ENCODE measurements at regions not wholly inside any gene's neighbourhood (a gene's known extent, or its start where the extent isn't known, plus 50 kb on each side); places are given as distances from the start of the nearest gene placed in this dataset.

DNA sequence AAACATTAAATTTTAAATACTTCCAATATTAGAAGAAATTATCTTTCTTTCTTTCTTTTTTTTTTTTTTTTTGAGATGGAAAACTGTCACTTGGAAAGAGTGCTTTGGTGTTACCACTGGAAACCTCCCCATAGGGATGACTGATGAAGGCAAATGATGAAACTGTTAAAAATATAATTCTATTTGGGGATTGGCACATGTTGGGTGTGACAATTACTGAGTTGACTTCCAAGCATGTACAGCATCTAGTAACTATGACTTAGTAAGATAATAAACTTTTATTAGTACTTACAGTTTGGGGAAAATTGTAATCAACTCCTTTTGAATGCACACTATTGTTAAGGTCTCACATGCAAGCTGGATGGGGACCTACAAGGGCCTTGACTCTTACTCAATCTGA, 592.5 kb downstream of the KCTD12 start:
- no peaks in the 10 kb centered on the region for H3K36me3 Mint-ChIP-seq (ENCODE audit: unreplicated experiment)
- TF ChIP-seq, protein P1, sequence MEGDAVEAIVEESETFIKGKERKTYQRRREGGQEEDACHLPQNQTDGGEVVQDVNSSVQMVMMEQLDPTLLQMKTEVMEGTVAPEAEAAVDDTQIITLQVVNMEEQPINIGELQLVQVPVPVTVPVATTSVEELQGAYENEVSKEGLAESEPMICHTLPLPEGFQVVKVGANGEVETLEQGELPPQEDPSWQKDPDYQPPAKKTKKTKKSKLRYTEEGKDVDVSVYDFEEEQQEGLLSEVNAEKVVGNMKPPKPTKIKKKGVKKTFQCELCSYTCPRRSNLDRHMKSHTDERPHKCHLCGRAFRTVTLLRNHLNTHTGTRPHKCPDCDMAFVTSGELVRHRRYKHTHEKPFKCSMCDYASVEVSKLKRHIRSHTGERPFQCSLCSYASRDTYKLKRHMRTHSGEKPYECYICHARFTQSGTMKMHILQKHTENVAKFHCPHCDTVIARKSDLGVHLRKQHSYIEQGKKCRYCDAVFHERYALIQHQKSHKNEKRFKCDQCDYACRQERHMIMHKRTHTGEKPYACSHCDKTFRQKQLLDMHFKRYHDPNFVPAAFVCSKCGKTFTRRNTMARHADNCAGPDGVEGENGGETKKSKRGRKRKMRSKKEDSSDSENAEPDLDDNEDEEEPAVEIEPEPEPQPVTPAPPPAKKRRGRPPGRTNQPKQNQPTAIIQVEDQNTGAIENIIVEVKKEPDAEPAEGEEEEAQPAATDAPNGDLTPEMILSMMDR (IDR thresholded peaks at IDR 0.05), result no peak
- no peak overlapping the region for H3K4me3 Mint-ChIP-seq (ENCODE audit: unreplicated experiment)
- H3K27ac Mint-ChIP-seq (ENCODE audit: unreplicated experiment), result peak overlapping the region; percentile 83
- peaks cover 8% of the 10 kb centered on the region for H3K27me3 Mint-ChIP-seq (ENCODE audit: unreplicated experiment)
- no peak for DNase-seq (ENCODE audit: extremely low spot score, unreplicated experiment)
- H3K4me1 Mint-ChIP-seq (ENCODE audit: unreplicated experiment), result peaks cover 19% of the 10 kb centered on the region
- peaks cover 10% of the 10 kb centered on the region for H3K9me3 Mint-ChIP-seq (ENCODE audit: unreplicated experiment)

DNA sequence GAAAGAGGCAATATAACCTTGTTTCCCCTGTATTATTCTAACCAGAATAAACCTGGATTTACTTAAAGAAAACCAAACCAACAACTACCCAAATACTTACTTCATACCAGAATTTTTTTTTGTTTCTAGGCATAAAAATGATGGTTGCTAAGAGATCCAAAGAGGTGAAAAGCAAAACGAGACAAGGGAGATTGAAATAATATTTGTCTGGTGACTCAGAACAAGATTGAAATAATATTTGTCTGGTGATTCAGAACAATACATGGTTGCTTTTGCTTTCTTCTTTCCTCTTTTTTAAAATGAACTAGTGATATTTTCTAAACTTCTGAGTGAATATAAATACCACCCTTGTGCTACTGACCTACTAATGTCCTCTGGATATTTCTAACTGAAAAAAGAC, 592.9 kb downstream of the KCTD12 start:
- no peak for DNase-seq (ENCODE audit: extremely low spot score, unreplicated experiment)
- Mint-ChIP-seq H3K9me3 (ENCODE audit: unreplicated experiment) (peaks cover 10% of the 10 kb centered on the region), H3K4me3 (ENCODE audit: unreplicated experiment) (no peak overlapping the region), H3K27ac (ENCODE audit: unreplicated experiment) (peak overlapping the region; percentile 83), H3K36me3 (ENCODE audit: unreplicated experiment) (no peaks in the 10 kb centered on the region), H3K4me1 (ENCODE audit: unreplicated experiment) (peaks cover 19% of the 10 kb centered on the region), H3K27me3 (ENCODE audit: unreplicated experiment) (peaks cover 8% of the 10 kb centered on the region)
- TF ChIP-seq, protein P1 (IDR thresholded peaks at IDR 0.05), result no peak

GRCh38 chr13:76292726-76293125, 593.5 kb downstream of the KCTD12 start:
- Mint-ChIP-seq H3K36me3 (ENCODE audit: unreplicated experiment) (no peaks in the 10 kb centered on the region), H3K27ac (ENCODE audit: unreplicated experiment) (peak overlapping the region; percentile 83), H3K9me3 (ENCODE audit: unreplicated experiment) (peaks cover 10% of the 10 kb centered on the region), H3K4me1 (ENCODE audit: unreplicated experiment) (peaks cover 19% of the 10 kb centered on the region), H3K4me3 (ENCODE audit: unreplicated experiment) (no peak overlapping the region), H3K27me3 (ENCODE audit: unreplicated experiment) (peaks cover 8% of the 10 kb centered on the region)
- DNase-seq (ENCODE audit: extremely low spot score, unreplicated experiment), result no peak
- TF ChIP-seq, protein P1 (IDR thresholded peaks at IDR 0.05), result no peak

GRCh38 chr13:76292031-76292430, 594.2 kb downstream of the KCTD12 start:
- TF ChIP-seq, protein P1 (IDR thresholded peaks at IDR 0.05), result no peak
- Mint-ChIP-seq H3K27me3 (ENCODE audit: unreplicated experiment) (peaks cover 8% of the 10 kb centered on the region), H3K36me3 (ENCODE audit: unreplicated experiment) (no peaks in the 10 kb centered on the region), H3K4me3 (ENCODE audit: unreplicated experiment) (no peak overlapping the region), H3K4me1 (ENCODE audit: unreplicated experiment) (peaks cover 19% of the 10 kb centered on the region), H3K9me3 (ENCODE audit: unreplicated experiment) (peaks cover 10% of the 10 kb centered on the region), H3K27ac (ENCODE audit: unreplicated experiment) (peak overlapping the region; percentile 15)
- no peak for DNase-seq (ENCODE audit: extremely low spot score, unreplicated experiment)

DNA sequence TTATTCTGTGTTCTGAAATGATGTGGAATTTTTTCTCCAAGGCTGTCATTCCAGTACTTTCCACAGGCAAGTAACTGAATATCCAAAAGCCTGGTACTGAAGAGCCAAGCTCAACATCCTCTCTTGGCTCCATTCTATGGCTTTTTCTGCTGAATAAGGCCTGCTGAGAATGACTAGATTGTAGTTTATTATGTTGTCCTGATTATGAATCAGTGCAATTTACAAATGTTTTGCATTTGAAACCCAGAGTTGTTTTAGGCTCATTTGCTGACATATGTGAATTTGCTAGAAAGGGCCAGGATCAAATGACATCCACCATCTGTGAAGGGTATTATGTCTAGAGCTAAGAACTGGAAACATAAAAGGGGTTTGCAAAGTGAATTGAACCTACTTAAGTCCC, 596.6 kb downstream of the KCTD12 start:
- Mint-ChIP-seq H3K36me3 (ENCODE audit: unreplicated experiment) (no peaks in the 10 kb centered on the region), H3K4me1 (ENCODE audit: unreplicated experiment) (peaks cover 36% of the 10 kb centered on the region), H3K27ac (ENCODE audit: unreplicated experiment) (no peak overlapping the region), H3K27me3 (ENCODE audit: unreplicated experiment) (no peaks in the 10 kb centered on the region), H3K4me3 (ENCODE audit: unreplicated experiment) (no peak overlapping the region), H3K9me3 (ENCODE audit: unreplicated experiment) (peaks cover 12% of the 10 kb centered on the region)
- TF ChIP-seq, protein P1 (IDR thresholded peaks at IDR 0.05), result no peak
- no peak for DNase-seq (ENCODE audit: extremely low spot score, unreplicated experiment)
